Lower leg skin (tissue), 3 donors: ENCODE measurements at regions not wholly inside any gene's neighbourhood (a gene's known extent, or its start where the extent isn't known, plus 50 kb on each side); places are given as distances from the start of the nearest gene placed in this dataset.

Source experiments
- POLR2A ChIP-seq, 2 donors: fragments of 450-650 bp; IDR thresholded peaks; one replicate each; pipeline ENCODE4 v1.6.1; 2016 to 2017; ENCODE audit warnings: antibody characterized with exemption in 2 of 2, mild to moderate bottlenecking in 1 of 2, moderate library complexity in 1 of 2
- TF ChIP-seq, protein P1 (sequence below), 3 donors: fragments of 450-650 bp; IDR thresholded peaks; one replicate each; pipeline ENCODE4 v1.5.1; 2016; ENCODE audit warnings: antibody characterized with exemption in 3 of 3, mild to moderate bottlenecking in 3 of 3, moderate library complexity in 2 of 3

DNA sequence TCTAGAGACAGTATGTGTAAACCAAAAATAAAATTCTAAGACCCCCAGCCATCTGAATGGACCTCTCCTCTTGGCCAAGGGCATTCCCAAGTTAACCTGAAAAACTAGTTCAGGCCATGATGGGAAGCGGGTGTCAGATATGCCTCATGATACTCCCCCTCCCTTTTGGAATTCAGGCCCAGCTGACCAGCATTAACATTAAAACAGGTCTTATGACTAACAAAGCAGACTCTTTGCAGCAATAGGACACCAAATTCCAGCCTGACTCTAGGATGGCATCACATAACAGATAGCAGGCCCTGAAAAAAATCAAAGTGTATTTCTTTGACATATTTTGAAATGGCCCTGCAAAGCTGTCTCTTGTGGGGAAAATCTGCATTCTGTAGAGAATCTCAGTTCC lies 73.3 kb upstream of the L3MBTL4 start:
- TF ChIP-seq POLR2A (IDR thresholded peaks at IDR 0.05): no peak
- TF ChIP-seq, protein P1, sequence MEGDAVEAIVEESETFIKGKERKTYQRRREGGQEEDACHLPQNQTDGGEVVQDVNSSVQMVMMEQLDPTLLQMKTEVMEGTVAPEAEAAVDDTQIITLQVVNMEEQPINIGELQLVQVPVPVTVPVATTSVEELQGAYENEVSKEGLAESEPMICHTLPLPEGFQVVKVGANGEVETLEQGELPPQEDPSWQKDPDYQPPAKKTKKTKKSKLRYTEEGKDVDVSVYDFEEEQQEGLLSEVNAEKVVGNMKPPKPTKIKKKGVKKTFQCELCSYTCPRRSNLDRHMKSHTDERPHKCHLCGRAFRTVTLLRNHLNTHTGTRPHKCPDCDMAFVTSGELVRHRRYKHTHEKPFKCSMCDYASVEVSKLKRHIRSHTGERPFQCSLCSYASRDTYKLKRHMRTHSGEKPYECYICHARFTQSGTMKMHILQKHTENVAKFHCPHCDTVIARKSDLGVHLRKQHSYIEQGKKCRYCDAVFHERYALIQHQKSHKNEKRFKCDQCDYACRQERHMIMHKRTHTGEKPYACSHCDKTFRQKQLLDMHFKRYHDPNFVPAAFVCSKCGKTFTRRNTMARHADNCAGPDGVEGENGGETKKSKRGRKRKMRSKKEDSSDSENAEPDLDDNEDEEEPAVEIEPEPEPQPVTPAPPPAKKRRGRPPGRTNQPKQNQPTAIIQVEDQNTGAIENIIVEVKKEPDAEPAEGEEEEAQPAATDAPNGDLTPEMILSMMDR (IDR thresholded peaks at IDR 0.05): no peak
